K562 (cell line): ENCODE measurements at regions not wholly inside any gene's neighbourhood (a gene's known extent, or its start where the extent isn't known, plus 50 kb on each side); places are given as distances from the start of the nearest gene placed in this dataset.

Experiments
- ATF3 ChIP-seq, 2 experiments: fragments of 450-650 bp in 1 of 2; sonication (generic) in 1 of 2; formaldehyde crosslinking in 1 of 2; IDR thresholded peaks in 1 of 2; conservative IDR thresholded peaks in 1 of 2; 2 replicates each; pipeline versions ENCODE4 v1.6.1 to v1.8.1; 2016 to 2023; ENCODE audit warnings: mild to moderate bottlenecking in 2 of 2, moderate library complexity in 2 of 2, inconsistent platforms in 1 of 2, missing genetic modification reagents in 1 of 2
- CEBPB ChIP-seq: fragments of 450-650 bp; IDR thresholded peaks from 2 replicates; pipeline ENCODE4 v1.6.1; 2016; ENCODE audit warnings: missing genetic modification characterization, missing compliant biosample characterization
- EP400 ChIP-seq: fragments of 450-650 bp; IDR thresholded peaks from 2 replicates; pipeline ENCODE4 v1.6.1; 2017; ENCODE audit warnings: antibody characterized with exemption, mild to moderate bottlenecking, moderate library complexity
- MGA ChIP-seq: fragments of 450-650 bp; IDR thresholded peaks from 2 replicates; pipeline ENCODE4 v1.6.1; 2016; ENCODE audit warnings: mild to moderate bottlenecking, moderate library complexity
- SMARCE1 ChIP-seq: fragments of 450-650 bp; IDR thresholded peaks from 2 replicates; pipeline ENCODE4 v1.7.1; 2016; ENCODE audit warnings: mild to moderate bottlenecking
- ZNF707 ChIP-seq: fragments of 250-450 bp; sonication (Bioruptor Pico); conservative IDR thresholded peaks from 2 replicates; pipeline ENCODE4 v1.8.0; 2022; ENCODE audit warnings: inconsistent platforms, mild to moderate bottlenecking, moderate library complexity
- TF ChIP-seq, protein P1 (sequence below): fragments of 150-350 bp; IDR thresholded peaks from 2 replicates; pipeline ENCODE4 v1.6.1; 2014; ENCODE audit warnings: low read depth, mild to moderate bottlenecking, low read length, borderline replicate concordance
- TF ChIP-seq, protein P2 (sequence below), 2 experiments: fragments of 450-650 bp in 1 of 2; IDR thresholded peaks; 2 replicates each; pipeline ENCODE4 v1.6.1; 2011 to 2017; ENCODE audit warnings: low read depth in 2 of 2, antibody characterized with exemption in 1 of 2, borderline replicate concordance in 1 of 2, low read length in 1 of 2, mild to moderate bottlenecking in 1 of 2, mixed read lengths in 1 of 2; ENCODE audit not compliant: control insufficient read depth in 1 of 2

- TF ChIP-seq ATF3 (IDR thresholded peaks at IDR 0.05) = no peak
- no peak for TF ChIP-seq ATF3 (CRISPR knock-in tag; conservative IDR thresholded peaks at IDR 0.05)
- no peak for TF ChIP-seq MGA
- peak; percentile 85 for TF ChIP-seq SMARCE1
- TF ChIP-seq, protein P1, sequence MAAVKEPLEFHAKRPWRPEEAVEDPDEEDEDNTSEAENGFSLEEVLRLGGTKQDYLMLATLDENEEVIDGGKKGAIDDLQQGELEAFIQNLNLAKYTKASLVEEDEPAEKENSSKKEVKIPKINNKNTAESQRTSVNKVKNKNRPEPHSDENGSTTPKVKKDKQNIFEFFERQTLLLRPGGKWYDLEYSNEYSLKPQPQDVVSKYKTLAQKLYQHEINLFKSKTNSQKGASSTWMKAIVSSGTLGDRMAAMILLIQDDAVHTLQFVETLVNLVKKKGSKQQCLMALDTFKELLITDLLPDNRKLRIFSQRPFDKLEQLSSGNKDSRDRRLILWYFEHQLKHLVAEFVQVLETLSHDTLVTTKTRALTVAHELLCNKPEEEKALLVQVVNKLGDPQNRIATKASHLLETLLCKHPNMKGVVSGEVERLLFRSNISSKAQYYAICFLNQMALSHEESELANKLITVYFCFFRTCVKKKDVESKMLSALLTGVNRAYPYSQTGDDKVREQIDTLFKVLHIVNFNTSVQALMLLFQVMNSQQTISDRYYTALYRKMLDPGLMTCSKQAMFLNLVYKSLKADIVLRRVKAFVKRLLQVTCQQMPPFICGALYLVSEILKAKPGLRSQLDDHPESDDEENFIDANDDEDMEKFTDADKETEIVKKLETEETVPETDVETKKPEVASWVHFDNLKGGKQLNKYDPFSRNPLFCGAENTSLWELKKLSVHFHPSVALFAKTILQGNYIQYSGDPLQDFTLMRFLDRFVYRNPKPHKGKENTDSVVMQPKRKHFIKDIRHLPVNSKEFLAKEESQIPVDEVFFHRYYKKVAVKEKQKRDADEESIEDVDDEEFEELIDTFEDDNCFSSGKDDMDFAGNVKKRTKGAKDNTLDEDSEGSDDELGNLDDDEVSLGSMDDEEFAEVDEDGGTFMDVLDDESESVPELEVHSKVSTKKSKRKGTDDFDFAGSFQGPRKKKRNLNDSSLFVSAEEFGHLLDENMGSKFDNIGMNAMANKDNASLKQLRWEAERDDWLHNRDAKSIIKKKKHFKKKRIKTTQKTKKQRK = no peak
- no peak for TF ChIP-seq CEBPB
- TF ChIP-seq, protein P2, sequence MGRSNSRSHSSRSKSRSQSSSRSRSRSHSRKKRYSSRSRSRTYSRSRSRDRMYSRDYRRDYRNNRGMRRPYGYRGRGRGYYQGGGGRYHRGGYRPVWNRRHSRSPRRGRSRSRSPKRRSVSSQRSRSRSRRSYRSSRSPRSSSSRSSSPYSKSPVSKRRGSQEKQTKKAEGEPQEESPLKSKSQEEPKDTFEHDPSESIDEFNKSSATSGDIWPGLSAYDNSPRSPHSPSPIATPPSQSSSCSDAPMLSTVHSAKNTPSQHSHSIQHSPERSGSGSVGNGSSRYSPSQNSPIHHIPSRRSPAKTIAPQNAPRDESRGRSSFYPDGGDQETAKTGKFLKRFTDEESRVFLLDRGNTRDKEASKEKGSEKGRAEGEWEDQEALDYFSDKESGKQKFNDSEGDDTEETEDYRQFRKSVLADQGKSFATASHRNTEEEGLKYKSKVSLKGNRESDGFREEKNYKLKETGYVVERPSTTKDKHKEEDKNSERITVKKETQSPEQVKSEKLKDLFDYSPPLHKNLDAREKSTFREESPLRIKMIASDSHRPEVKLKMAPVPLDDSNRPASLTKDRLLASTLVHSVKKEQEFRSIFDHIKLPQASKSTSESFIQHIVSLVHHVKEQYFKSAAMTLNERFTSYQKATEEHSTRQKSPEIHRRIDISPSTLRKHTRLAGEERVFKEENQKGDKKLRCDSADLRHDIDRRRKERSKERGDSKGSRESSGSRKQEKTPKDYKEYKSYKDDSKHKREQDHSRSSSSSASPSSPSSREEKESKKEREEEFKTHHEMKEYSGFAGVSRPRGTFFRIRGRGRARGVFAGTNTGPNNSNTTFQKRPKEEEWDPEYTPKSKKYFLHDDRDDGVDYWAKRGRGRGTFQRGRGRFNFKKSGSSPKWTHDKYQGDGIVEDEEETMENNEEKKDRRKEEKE (IDR thresholded peaks at IDR 0.05; ENCODE audit: borderline replicate concordance in 1 of 2, control insufficient read depth in 1 of 2, low read depth in 2 of 2, low read length in 1 of 2) = no peak
- TF ChIP-seq ZNF707 (CRISPR knock-in tag) = no peak
- TF ChIP-seq EP400 = no peak
Observed at GRCh38 chr15:87671289-87671688, 585.2 kb downstream of the NTRK3 start (continued).
